H1 (cell line): ENCODE measurements at regions not wholly inside any gene's neighbourhood (a gene's known extent, or its start where the extent isn't known, plus 50 kb on each side); places are given as distances from the start of the nearest gene placed in this dataset.

ENCODE experiments used
- BCL11A ChIP-seq, 2 experiments: IDR thresholded peaks; one replicate each; pipeline ENCODE4 v1.6.1; 2011; ENCODE audit warnings: low read depth in 2 of 2, low read length in 2 of 2, mild to moderate bottlenecking in 2 of 2
- PHF8 ChIP-seq: fragments of 200-600 bp; sonication (generic); conservative IDR thresholded peaks from 2 replicates; pipeline ENCODE4 v1.7.1; 2012; ENCODE audit warnings: low read depth, mild to moderate bottlenecking, inconsistent platforms, low read length, moderate library complexity
- RFX5 ChIP-seq: IDR thresholded peaks from 2 replicates; pipeline ENCODE4 v1.6.1; 2011; ENCODE audit warnings: low read depth, low read length, improper control_type of control experiment, borderline replicate concordance
- SIX5 ChIP-seq: IDR thresholded peaks from 2 replicates; pipeline ENCODE4 v1.6.1; 2011; ENCODE audit warnings: mild to moderate bottlenecking, low read depth, low read length
- SP1 ChIP-seq: IDR thresholded peaks from 2 replicates; pipeline ENCODE4 v1.6.1; 2011; ENCODE audit warnings: low read depth, low read length
- TBP ChIP-seq: IDR thresholded peaks from 2 replicates; pipeline ENCODE4 v1.6.1; 2011; ENCODE audit warnings: low read depth, low read length, improper control_type of control experiment
- TCF12 ChIP-seq: IDR thresholded peaks from 2 replicates; pipeline ENCODE4 v1.6.1; 2011; ENCODE audit warnings: low read depth, mild to moderate bottlenecking, low read length

DNA sequence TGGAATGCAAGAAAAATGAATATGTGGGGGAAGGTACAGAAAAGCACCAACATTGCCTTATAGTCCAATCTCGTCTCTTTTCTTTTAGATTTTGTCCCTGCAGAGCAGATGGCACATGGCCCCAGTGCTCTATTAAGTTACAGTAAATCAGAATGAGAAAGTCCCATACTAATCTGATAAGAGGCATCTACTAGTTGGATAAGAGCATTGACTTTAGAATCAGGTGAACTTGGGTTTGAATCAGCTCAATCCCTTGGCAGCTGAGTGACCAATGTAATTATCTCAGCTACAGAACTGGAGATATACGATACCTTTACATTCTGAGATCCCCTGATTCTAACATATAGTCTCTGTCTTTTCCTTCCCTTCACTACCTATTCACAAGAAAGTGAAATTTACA lies 54.8 kb upstream of the PDE1A start (continued):
- TF ChIP-seq TBP: no peak
- no peak for TF ChIP-seq BCL11A (IDR thresholded peaks at IDR 0.05; ENCODE audit: low read depth in 2 of 2, low read length in 2 of 2)
- TF ChIP-seq SP1: no peak
- no peak for TF ChIP-seq PHF8
- no peak for TF ChIP-seq RFX5
- no peak for TF ChIP-seq SIX5
- TF ChIP-seq TCF12: no peak
